Gastroesophageal sphincter (tissue), 4 donors: ENCODE measurements at regions not wholly inside any gene's neighbourhood (a gene's known extent, or its start where the extent isn't known, plus 50 kb on each side); places are given as distances from the start of the nearest gene placed in this dataset.
"Not testable (repeated sequence)": the region's sequence is repeated elsewhere in the genome, so short reads cannot be mapped to it uniquely, and the experiment has no call there.

Experiments used
- ATAC-seq: fragments of 150-250 bp; one replicate; pipeline ENCODE4 v1.9.1; 2016; ENCODE audit warnings: mild to moderate bottlenecking, moderate library complexity
- H3K27ac ChIP-seq, 4 donors: fragments of 200-600 bp; sonication (generic) in 3 of 4; 1 replicate in 3 of 4; 2 replicates in 1 of 4; pipeline ENCODE4 v1.5.1; 2016 to 2019
- H3K27me3 ChIP-seq: fragments of 200-600 bp; sonication (generic); one replicate; pipeline ENCODE4 v1.5.1; 2019
- H3K36me3 ChIP-seq, 2 donors: fragments of 200-600 bp; sonication (generic); one replicate each; pipeline ENCODE4 v1.5.1; 2019; ENCODE audit warnings: control low read depth in 1 of 2
- H3K4me1 ChIP-seq, 3 donors: fragments of 200-600 bp; sonication (generic); 1 replicate in 2 of 3; 2 replicates in 1 of 3; pipeline ENCODE4 v1.5.1; 2016 to 2019; ENCODE audit warnings: control low read depth in 2 of 3
- H3K4me3 ChIP-seq, 2 donors: fragments of 200-600 bp; sonication (generic); one replicate each; pipeline ENCODE4 v1.5.1; 2019; ENCODE audit warnings: mild to moderate bottlenecking in 1 of 2, moderate library complexity in 1 of 2
- H3K9me3 ChIP-seq, 3 donors: fragments of 200-600 bp; sonication (generic); one replicate each; pipeline ENCODE4 v1.5.1; 2017 to 2019; ENCODE audit warnings: control low read depth in 2 of 3
- EP300 ChIP-seq: sonication (generic); formaldehyde crosslinking; IDR thresholded peaks from one replicate; pipeline ENCODE4 v1.6.1; 2017; ENCODE audit warnings: antibody characterized with exemption, mild to moderate bottlenecking
- POLR2A ChIP-seq, 2 donors: fragments of 450-650 bp; IDR thresholded peaks; one replicate each; pipeline ENCODE4 v1.6.1; 2017; ENCODE audit warnings: antibody characterized with exemption in 2 of 2, mild to moderate bottlenecking in 2 of 2, moderate library complexity in 1 of 2
- POLR2AphosphoS5 ChIP-seq: sonication (generic); formaldehyde crosslinking; IDR thresholded peaks from one replicate; pipeline ENCODE4 v1.6.1; 2017; ENCODE audit warnings: antibody characterized with exemption
- WGBS, 2 donors: methylation state at CpG; one replicate each; pipeline ENCODE4 v1.1.5; 2018; ENCODE audit warnings: low coverage in 1 of 2; 5-methylcytosine and 5-hydroxymethylcytosine counted together
- TF ChIP-seq, protein P1 (sequence below), 4 experiments: fragments of 200-600 bp in 2 of 4; fragments of 450-650 bp in 2 of 4; sonication (generic) in 1 of 4; IDR thresholded peaks; one replicate each; pipeline ENCODE4 v1.5.1; 2017 to 2019; ENCODE audit warnings: antibody characterized with exemption in 4 of 4, mild to moderate bottlenecking in 2 of 4, moderate library complexity in 2 of 4

DNA sequence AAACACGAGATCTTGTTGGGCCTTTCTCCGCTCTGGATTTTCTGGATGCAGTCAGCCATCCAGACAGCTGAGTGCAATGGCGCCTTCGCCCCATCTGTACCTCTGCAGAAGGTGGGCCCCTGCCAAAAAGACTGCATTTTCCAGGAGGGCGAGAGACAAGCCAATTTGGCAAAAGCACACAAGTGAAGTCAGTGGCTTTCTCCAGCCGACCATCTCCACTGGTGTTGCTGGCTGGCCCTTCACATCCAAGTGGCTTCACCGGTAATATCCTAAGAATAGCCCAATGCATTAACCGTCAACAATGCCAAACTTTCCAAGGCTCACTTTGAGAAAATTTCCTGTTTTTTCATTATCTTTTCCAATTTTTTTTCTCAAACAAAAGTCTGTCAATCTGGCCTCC lies 96.2 kb upstream of the MXRA5 start:
- H3K9me3 ChIP-seq: no peaks in the 10 kb centered on the region
- TF ChIP-seq POLR2AphosphoS5: no peak
- TF ChIP-seq, protein P1, sequence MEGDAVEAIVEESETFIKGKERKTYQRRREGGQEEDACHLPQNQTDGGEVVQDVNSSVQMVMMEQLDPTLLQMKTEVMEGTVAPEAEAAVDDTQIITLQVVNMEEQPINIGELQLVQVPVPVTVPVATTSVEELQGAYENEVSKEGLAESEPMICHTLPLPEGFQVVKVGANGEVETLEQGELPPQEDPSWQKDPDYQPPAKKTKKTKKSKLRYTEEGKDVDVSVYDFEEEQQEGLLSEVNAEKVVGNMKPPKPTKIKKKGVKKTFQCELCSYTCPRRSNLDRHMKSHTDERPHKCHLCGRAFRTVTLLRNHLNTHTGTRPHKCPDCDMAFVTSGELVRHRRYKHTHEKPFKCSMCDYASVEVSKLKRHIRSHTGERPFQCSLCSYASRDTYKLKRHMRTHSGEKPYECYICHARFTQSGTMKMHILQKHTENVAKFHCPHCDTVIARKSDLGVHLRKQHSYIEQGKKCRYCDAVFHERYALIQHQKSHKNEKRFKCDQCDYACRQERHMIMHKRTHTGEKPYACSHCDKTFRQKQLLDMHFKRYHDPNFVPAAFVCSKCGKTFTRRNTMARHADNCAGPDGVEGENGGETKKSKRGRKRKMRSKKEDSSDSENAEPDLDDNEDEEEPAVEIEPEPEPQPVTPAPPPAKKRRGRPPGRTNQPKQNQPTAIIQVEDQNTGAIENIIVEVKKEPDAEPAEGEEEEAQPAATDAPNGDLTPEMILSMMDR (IDR thresholded peaks at IDR 0.05): no peak
- TF ChIP-seq EP300: no peak
- TF ChIP-seq POLR2A (IDR thresholded peaks at IDR 0.05): no peak
- no peaks in the 10 kb centered on the region for H3K27me3 ChIP-seq
- no peak for ATAC-seq
- H3K4me1 ChIP-seq: no peaks in the 10 kb centered on the region
- no peaks in the 10 kb centered on the region for H3K36me3 ChIP-seq
- H3K4me3 ChIP-seq: no peak overlapping the region
- H3K27ac ChIP-seq: no peak overlapping the region
- WGBS, 2 donors: 59% methylated on average over 8 of the region's 8 CpGs; no CpG with 5 or more reads in 1 of the 2 donors

DNA sequence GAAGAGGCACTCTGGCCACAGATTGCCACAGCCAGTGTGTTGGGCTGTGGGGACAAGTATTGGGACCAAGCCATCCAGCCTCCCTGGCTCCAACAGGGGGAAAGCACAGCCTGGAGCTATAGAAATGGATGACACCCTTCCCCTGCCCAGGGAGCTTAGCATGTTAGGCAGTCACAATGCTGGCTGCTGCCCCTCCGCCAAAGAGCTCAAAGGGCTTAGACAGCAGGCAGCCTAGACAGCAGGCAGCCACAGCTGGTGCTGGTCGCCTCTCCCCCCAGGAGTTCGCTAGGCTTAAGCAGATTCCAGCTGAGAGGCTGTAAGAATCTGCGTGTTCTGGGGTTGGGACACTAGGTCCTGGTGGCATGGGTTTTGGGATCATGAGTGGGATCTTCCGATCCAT lies 94.5 kb upstream of the MXRA5 start:
- no CpG with 5 or more reads among the region's 5 CpGs for WGBS, 2 donors
- Histone ChIP-seq H3K9me3 (no peaks in the 10 kb centered on the region), H3K36me3 (no peaks in the 10 kb centered on the region), H3K27me3 (no peaks in the 10 kb centered on the region), H3K4me3 (no peak overlapping the region), H3K4me1 (no peaks in the 10 kb centered on the region), H3K27ac (no peak overlapping the region)
- no peak for ATAC-seq
- TF ChIP-seq POLR2A (IDR thresholded peaks at IDR 0.05) (no peak), EP300 (no peak), POLR2AphosphoS5 (no peak)
- TF ChIP-seq, protein P1 (IDR thresholded peaks at IDR 0.05): no peak

DNA sequence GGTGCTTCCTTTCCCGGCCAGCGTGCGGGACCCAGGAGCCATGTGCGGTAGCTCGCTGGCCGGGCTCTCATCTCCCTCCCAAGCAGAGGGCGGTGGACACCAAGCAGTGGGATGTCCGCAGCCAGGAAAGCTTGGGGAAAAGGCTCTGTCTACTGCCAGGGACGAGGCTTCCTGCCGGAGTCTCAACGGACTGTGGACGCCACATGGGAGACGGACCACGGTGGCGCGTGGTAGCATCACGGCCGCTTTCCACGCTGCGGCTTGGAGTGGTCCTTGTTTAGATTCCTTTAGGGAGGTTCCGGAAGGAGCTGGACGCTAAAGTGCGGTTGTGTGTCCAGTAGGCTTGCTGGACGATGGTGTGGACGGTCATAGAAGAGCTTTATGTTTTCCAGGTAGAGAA lies 89.5 kb upstream of the MXRA5 start:
- not testable (repeated sequence) for H3K9me3 ChIP-seq, H3K4me1 ChIP-seq, H3K4me3 ChIP-seq, H3K27ac ChIP-seq, ATAC-seq, H3K27me3 ChIP-seq, H3K36me3 ChIP-seq
- 90% methylated on average over 12 of the region's 25 CpGs; no CpG with 5 or more reads in 1 of the 2 donors for WGBS, 2 donors

DNA sequence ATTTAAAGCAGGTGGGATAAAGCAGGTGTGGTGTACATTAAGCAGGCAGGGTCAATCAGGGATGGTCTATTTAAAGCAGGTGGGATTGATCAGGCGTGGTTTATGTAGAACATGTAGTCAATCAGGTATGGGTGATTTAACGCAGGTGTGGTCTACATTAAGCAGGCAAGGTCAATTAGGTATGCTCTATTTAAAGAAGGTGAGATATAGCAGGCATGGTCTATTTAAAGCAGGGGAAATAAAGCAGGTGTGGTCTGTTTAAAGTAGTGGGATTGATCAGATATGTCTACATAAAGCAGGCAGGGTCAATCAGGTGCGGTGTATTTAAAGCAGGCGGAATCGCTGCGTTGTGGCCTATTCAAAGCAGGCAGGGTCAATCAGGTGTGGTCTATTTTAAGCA lies 88.6 kb upstream of the MXRA5 start:
- WGBS, 2 donors: 82% methylated on average over 6 of the region's 6 CpGs
- TF ChIP-seq POLR2AphosphoS5 (no peak), EP300 (no peak), POLR2A (IDR thresholded peaks at IDR 0.05) (no peak)
- TF ChIP-seq, protein P1 (IDR thresholded peaks at IDR 0.05): no peak
- H3K27me3 ChIP-seq: no peaks in the 10 kb centered on the region
- no peaks in the 10 kb centered on the region for H3K9me3 ChIP-seq
- no peak overlapping the region for H3K4me3 ChIP-seq
- ATAC-seq: no peak
- H3K4me1 ChIP-seq: no peaks in the 10 kb centered on the region
- no peak overlapping the region for H3K27ac ChIP-seq
- no peaks in the 10 kb centered on the region for H3K36me3 ChIP-seq

DNA sequence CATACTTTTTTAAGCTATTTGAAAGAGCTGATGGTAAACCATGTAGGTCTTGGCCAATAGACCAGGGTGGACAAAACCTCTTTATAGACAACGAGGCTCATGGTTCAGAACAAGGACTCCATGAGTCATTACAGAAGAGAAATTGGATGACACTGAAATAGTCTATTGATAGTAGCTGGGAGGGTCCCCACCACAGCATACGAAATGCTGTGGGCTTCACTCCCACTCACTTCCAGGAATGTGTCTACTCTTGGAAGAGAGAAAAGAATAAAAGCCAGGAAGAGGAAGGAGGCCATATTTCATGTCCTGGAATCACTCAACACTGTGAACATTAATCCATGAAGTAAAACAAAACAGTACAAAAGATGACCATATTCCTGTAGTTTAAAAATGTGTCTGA lies 82.3 kb upstream of the MXRA5 start:
- Histone ChIP-seq H3K9me3 (no peaks in the 10 kb centered on the region), H3K27me3 (no peaks in the 10 kb centered on the region), H3K4me1 (no peaks in the 10 kb centered on the region), H3K4me3 (no peak overlapping the region), H3K27ac (no peak overlapping the region), H3K36me3 (no peaks in the 10 kb centered on the region)
- 7 to 33% methylated on average over 1 to 2 of the region's 2 CpGs for WGBS, 2 donors
- ATAC-seq: no peak
- TF ChIP-seq POLR2AphosphoS5 (no peak), EP300 (no peak), POLR2A (IDR thresholded peaks at IDR 0.05) (no peak)
- TF ChIP-seq, protein P1 (IDR thresholded peaks at IDR 0.05): no peak

DNA sequence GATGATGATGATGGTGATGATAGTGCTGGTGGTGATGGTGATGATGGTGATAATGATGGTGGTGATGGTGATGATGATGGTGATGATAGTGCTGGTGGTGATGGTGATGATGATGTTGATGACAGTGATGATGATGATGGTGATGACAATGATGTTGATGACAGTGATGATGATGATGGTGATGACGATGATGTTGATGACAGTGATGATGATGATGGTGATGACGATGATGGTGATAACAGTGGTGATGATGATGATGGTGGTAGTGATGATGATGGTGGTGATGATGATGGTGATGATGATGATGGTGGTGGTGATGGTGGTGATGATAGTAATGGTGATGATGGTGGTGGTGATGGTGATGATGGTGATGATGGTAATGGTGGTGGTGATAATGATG lies 80.1 kb upstream of the MXRA5 start:
- ATAC-seq: no peak
- H3K27me3 ChIP-seq: no peaks in the 10 kb centered on the region
- TF ChIP-seq POLR2A (IDR thresholded peaks at IDR 0.05) (no peak), EP300 (no peak), POLR2AphosphoS5 (no peak)
- TF ChIP-seq, protein P1 (IDR thresholded peaks at IDR 0.05): no peak
- H3K27ac ChIP-seq: no peak overlapping the region
- H3K4me3 ChIP-seq: no peak overlapping the region
- H3K36me3 ChIP-seq: no peaks in the 10 kb centered on the region
- no peaks in the 10 kb centered on the region for H3K9me3 ChIP-seq
- H3K4me1 ChIP-seq: no peaks in the 10 kb centered on the region
- WGBS, 2 donors: 73 to 96% methylated on average over 2 of the region's 2 CpGs
